HG03354 (cell line): ENCODE measurements at regions not wholly inside any gene's neighbourhood (a gene's known extent, or its start where the extent isn't known, plus 50 kb on each side); places are given as distances from the start of the nearest gene placed in this dataset.

Experiments used
- ATAC-seq: cut with Tn5 transposase; IDR thresholded peaks from one replicate; pipeline ENCODE4 v1.9.1; 2021; ENCODE audit warnings: mild to moderate bottlenecking; ENCODE audit not compliant: unreplicated experiment, poor library complexity, severe bottlenecking

DNA sequence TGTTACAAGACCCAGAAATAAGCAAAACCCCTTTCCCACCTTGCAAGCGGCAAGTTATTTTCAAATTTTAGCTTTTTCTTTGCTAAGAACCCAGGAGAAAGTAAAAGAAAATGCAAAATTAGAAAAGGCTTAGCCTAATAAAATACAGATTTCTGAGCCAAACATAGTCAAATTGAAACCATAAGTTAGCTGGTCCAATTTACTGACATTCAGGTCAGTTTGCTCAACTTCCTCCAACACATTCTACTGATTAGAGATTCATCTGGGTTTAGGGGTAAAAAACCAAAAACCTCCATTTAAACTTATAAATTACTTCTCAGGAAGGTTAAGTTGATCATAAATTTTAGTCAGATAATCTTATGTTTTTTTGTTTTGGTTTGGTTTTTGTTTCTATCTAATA is 701.8 kb upstream of the CXADR start:
- ATAC-seq = no peak

GRCh38 chr21:16811970-16812369 is 700.9 kb upstream of the CXADR start:
- ATAC-seq = no peak

DNA sequence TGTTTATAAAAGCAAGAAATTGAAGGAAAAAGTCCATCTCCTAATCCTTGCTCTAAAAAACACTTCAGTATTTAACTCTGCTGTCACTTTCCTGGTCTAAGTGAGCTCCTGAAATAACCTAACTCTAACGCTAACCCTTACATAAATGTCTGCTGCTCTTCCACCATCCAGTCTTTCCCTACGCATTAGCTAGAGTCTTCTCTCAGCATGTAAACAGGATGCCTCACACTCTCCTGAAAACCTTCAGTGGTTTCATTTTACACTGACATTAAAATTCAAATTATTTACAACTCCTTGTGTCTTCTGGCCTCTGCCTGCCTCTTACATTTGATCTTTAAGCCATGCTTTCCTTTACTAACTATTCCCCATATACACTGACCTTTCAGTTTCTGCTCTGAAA is 697.6 kb upstream of the CXADR start:
- ATAC-seq = no peak

DNA sequence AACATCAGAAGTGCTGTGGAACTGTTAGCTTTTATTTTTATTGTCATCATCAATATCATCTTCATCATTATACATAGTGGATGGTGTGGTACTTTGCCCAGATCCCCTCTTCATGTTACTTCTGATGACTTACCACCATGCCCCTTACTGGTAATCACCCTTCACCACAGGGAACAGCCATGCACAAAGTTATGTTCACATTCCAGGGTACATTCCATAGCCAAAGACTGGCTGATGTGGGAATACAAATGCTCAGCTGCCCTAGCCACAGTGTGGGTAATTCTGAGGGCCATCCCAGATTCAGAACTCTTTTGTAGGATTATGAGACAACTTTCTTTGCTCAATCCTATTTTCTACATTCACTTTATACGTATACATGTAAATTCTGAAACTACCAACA is 691.3 kb upstream of the CXADR start:
- no peak for ATAC-seq

DNA sequence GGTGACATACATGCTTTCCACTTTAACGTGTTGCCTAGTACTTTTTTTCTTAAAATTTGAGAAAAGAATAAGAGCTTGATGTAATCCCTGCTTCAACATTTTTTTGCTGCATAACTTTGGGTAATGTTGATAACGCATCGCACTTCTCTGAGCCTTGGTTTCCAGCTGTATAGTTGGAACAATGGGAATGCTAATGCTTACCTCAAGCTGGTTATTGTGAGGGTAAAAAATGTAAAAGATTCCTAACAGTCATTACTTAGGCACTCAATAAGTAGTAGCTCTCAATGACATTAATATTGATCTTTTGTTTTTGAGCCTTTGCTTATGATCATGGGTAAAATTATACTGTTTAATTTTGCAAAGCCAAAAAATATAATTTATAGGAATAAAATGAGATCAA is 683.3 kb upstream of the CXADR start:
- no peak for ATAC-seq

DNA sequence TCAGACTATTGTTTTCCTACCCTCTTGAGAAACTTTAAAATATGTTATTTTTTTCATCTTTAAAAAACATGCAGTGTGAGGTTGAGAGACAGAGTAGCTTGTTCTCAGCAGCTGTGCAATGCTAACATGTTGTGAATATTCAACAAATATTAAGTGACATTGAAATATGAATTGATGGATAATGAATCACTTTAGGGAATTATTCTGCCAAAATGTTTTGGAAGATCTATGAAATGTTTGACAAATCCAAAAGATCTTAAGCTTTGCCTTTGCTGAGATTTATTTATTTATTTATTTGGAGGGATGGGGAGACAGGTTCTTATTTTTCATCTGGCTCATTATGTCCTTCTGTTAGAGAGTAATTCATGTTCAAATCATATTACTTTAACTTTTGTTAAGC is 680.1 kb upstream of the CXADR start:
- ATAC-seq = no peak

GRCh38 chr21:16834791-16835190 is 678.1 kb upstream of the CXADR start:
- no peak for ATAC-seq

DNA sequence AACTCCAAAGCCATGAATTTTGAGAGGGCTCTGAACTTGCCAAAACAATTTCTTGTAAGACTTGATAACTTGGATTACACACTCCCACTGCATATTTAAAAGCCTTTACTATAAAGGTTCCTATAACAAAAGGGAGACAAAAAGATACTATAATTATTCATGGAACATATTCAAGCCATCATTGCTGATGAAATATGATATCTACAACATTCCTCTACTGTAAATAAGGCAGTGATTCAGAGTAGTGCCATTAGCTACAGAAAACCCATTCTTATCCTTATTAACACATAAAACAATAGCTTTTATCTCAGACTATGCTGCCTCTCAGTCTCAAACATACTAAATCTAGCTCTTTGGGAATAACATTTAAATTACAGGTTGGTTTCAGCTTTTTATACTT is 675.5 kb upstream of the CXADR start:
- ATAC-seq = no peak

GRCh38 chr21:16837721-16838120 is 675.1 kb upstream of the CXADR start:
- no peak for ATAC-seq

GRCh38 chr21:16838331-16838730 is 674.5 kb upstream of the CXADR start:
- no peak for ATAC-seq

GRCh38 chr21:16840538-16840937 is 672.3 kb upstream of the CXADR start:
- ATAC-seq = no peak

DNA sequence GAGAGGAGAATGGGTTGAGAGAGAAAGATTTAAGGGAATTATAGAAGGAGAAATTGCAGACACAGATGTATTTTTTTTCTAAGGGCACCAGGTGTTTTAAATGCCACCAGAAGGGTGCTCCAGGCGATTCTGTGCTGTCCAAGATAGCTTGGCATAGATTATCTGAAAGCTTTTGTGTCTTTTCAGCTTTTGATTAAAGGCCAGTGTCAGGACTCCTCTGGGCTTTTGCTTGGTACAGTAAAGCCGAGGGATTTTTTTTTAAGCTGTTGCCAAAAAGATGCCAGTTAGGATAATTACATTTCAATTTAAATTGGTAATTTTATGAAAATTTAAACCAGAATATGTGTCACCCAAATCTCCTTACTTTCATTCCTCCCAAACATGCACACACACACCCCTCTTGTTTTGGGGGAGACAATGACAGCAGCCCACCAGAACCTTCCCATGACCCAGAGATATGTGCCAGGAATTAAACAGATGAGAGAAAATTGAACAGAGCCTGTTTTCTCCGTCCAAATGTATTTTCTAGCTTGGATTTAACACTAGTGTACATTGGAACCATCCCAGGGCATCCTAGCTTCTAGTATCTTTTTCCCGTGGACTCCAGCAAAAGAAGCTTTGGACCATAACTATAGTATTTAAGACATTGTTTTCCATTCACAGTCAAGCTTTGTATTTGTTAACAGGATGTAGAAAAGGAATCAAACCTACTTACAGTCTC is 670.7 kb upstream of the CXADR start:
- ATAC-seq = no peak

DNA sequence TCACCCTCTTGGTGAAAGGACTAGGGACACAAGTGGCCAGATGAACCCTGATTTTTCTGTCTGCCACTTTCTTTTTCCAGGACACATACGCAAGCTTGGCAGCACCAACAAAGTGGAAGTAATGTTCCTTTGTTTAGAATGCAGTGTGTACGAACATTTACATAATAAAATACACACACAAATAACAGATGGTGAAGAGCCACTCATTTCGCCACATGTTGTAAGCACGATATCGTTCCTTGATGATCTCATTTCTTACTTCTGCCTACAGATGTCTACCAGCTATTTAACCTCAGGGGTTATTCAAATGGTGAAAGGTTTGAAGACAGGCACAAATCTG is 670.2 kb upstream of the CXADR start:
- ATAC-seq = no peak

DNA sequence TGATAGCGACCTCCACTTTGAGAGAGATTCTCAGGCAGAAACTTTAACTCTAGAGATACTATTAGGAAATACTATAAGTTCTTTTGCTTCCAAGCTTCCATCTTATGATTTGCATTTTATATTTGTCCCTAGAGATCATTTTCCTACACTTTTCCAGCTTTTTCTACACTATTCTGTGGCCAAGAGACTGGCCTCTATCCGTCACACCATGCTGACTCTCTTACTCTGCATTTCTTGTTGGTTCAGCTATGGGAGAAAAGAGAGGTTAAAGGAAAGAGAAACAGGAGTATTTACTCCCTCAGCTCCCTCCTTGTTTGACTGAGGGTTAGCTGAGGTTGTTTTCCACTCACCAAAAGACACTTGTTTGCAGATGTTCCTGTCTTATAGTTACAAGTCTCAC is 665.6 kb upstream of the CXADR start:
- ATAC-seq = no peak

DNA sequence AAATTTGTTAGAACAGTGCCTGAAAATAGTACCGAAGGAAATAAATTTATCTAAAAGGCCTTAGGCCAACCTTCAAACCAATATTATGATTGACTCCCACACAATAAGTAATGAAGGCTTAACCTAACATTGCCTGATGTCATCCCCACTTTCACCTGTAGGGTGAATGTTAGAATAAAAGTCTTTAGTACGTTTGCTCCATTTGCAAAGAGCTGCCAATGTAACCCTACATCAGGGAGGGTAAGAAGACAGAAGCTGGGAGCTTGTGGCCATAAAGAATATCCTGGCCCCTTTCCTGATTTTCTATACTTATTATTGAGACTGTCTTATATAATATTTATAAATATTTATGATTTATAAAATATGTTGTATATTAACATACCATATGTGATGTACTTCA is 661.8 kb upstream of the CXADR start:
- ATAC-seq = no peak

- no peak for ATAC-seq
Measured at GRCh38 chr21:16855164-16855667, 657.6 kb upstream of the CXADR start.

GRCh38 chr21:16863362-16863905 is 649.4 kb upstream of the CXADR start:
- ATAC-seq = no peak

- ATAC-seq = no peak
Measured at GRCh38 chr21:16863908-16864307, 648.9 kb upstream of the CXADR start.

DNA sequence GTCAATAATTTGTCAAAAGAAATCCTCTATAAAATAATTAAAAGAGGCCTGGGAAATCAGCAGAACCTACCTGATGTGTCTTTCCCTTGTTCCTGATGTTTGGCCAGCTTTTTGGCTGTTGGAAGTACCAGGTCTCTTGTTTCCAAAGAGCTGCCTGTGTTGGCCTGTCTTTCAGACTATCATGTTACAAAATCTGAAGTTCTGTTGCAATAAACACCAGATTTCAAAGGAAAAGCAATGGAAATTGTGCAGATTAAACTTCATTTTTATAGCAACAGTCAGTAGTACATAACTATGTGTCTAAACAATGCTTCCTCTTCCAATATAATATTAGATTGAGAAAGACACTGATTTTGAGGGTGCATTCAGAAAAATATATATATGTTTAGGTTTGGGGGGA is 647.2 kb upstream of the CXADR start:
- ATAC-seq = no peak

GRCh38 chr21:16866851-16867250 is 646.0 kb upstream of the CXADR start:
- no peak for ATAC-seq

- ATAC-seq = no peak
Measured at GRCh38 chr21:16870103-16870502, 642.7 kb upstream of the CXADR start.

GRCh38 chr21:16872616-16873015 is 640.2 kb upstream of the CXADR start:
- no peak for ATAC-seq
